Fibroblast of lung (primary cell): ENCODE measurements at regions not wholly inside any gene's neighbourhood (a gene's known extent, or its start where the extent isn't known, plus 50 kb on each side); places are given as distances from the start of the nearest gene placed in this dataset.

Experiments used
- DNase-seq, 2 donors: peaks; one replicate each; pipeline versions ENCODE4 v3.0.0 to v3.0.0-alpha.2; 2010; ENCODE audit warnings: low read depth in 2 of 2
- H2AFZ ChIP-seq: 2 replicates; pipeline ENCODE4 v1.5.1; 2012; ENCODE audit warnings: low read length, control low read depth, inconsistent platforms
- H3K27ac ChIP-seq: 2 replicates; pipeline ENCODE4 v1.5.1; 2011; ENCODE audit warnings: low read length, control low read depth; ENCODE audit not compliant: insufficient read depth
- H3K27me3 ChIP-seq: 2 replicates; pipeline ENCODE4 v1.5.1; 2011; ENCODE audit warnings: mild to moderate bottlenecking, low read length; ENCODE audit not compliant: control insufficient read depth, insufficient read depth
- H3K36me3 ChIP-seq: 2 replicates; pipeline ENCODE4 v1.5.1; 2011; ENCODE audit warnings: low read length; ENCODE audit not compliant: control insufficient read depth, insufficient read depth
- H3K4me1 ChIP-seq: 2 replicates; pipeline ENCODE4 v1.5.1; 2011; ENCODE audit warnings: low read length; ENCODE audit not compliant: control insufficient read depth, insufficient read depth; ENCODE audit errors: extremely low read depth
- H3K4me2 ChIP-seq: 2 replicates; pipeline ENCODE4 v1.5.1; 2011; ENCODE audit warnings: low read length, control low read depth; ENCODE audit not compliant: insufficient read depth; ENCODE audit errors: extremely low read depth
- H3K4me3 ChIP-seq, 4 experiments: fragments of 200-600 bp in 1 of 4; sonication (generic) in 1 of 4; replicated peaks in 1 of 4; 2 replicates each; pipeline ENCODE4 v1.5.1; 2011 to 2016; ENCODE audit warnings: low read length in 4 of 4, low read depth in 3 of 4, mild to moderate bottlenecking in 3 of 4, control low read depth in 2 of 4, inconsistent platforms in 1 of 4, mixed read lengths in 1 of 4; ENCODE audit not compliant: insufficient read depth in 1 of 4; ENCODE audit errors: control extremely low read depth in 1 of 4
- H3K79me2 ChIP-seq: 2 replicates; pipeline ENCODE4 v1.5.1; 2012; ENCODE audit warnings: mild to moderate bottlenecking, low read length, inconsistent platforms; ENCODE audit not compliant: control insufficient read depth, insufficient read depth
- H3K9ac ChIP-seq: 2 replicates; pipeline ENCODE4 v1.5.1; 2011; ENCODE audit warnings: mild to moderate bottlenecking, low read length, control low read depth; ENCODE audit not compliant: insufficient read depth
- H3K9me3 ChIP-seq: 2 replicates; pipeline ENCODE4 v1.5.1; 2012; ENCODE audit warnings: low read depth, low read length; ENCODE audit not compliant: control insufficient read depth, insufficient read depth
- H4K20me1 ChIP-seq: 2 replicates; pipeline ENCODE4 v1.5.1; 2011; ENCODE audit warnings: low read length; ENCODE audit not compliant: control insufficient read depth, insufficient read depth; ENCODE audit errors: extremely low read depth
- EZH2 ChIP-seq: IDR thresholded peaks from 2 replicates; pipeline ENCODE4 v1.5.1; 2012; ENCODE audit warnings: low read length, control low read depth, mild to moderate bottlenecking; ENCODE audit errors: missing control alignments
- TF ChIP-seq, protein P1 (sequence below), 2 donors: IDR thresholded peaks in 1 of 2; conservative IDR thresholded peaks in 1 of 2; 1 replicate in 1 of 2; 2 replicates in 1 of 2; pipeline ENCODE4 v1.5.1; 2011 to 2012; ENCODE audit warnings: low read length in 2 of 2, control low read depth in 1 of 2, inconsistent platforms in 1 of 2, low read depth in 1 of 2, mild to moderate bottlenecking in 1 of 2

DNA sequence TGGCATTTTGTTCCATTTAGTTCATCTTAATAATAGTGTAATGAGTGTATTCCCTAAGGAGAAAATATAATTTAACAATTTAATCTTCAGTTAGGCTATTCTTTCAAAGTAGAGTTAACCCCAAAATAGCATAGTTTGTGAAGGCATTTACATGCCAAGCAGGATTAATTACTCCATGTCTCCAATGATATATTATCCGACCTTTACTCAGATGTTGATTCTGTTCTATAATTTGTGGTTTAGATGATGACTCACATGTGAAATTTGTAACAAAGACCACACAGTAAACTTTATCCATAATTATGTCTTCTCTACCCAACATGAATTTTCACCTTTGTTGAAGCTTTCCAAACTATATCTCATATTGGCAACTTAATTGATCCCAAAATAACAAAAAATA, 2065.2 kb downstream of the MRPL39 start:
- no peaks in the 10 kb centered on the region for H3K4me1 ChIP-seq
- no peaks in the 10 kb centered on the region for H3K79me2 ChIP-seq
- no peak overlapping the region for H3K4me2 ChIP-seq
- no peaks in the 10 kb centered on the region for H3K9me3 ChIP-seq
- no peaks in the 10 kb centered on the region for H3K27me3 ChIP-seq
- H3K36me3 ChIP-seq: no peaks in the 10 kb centered on the region
- H2AFZ ChIP-seq: no peak overlapping the region
- no peak for DNase-seq
- no peak overlapping the region for H3K27ac ChIP-seq
- H4K20me1 ChIP-seq: no peaks in the 10 kb centered on the region
- no peak for TF ChIP-seq EZH2
- TF ChIP-seq, protein P1, sequence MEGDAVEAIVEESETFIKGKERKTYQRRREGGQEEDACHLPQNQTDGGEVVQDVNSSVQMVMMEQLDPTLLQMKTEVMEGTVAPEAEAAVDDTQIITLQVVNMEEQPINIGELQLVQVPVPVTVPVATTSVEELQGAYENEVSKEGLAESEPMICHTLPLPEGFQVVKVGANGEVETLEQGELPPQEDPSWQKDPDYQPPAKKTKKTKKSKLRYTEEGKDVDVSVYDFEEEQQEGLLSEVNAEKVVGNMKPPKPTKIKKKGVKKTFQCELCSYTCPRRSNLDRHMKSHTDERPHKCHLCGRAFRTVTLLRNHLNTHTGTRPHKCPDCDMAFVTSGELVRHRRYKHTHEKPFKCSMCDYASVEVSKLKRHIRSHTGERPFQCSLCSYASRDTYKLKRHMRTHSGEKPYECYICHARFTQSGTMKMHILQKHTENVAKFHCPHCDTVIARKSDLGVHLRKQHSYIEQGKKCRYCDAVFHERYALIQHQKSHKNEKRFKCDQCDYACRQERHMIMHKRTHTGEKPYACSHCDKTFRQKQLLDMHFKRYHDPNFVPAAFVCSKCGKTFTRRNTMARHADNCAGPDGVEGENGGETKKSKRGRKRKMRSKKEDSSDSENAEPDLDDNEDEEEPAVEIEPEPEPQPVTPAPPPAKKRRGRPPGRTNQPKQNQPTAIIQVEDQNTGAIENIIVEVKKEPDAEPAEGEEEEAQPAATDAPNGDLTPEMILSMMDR (conservative IDR thresholded peaks at IDR 0.05 in 1 of 2, IDR thresholded peaks at IDR 0.05 in 1 of 2; ENCODE audit: low read depth in 1 of 2, low read length in 2 of 2): no peak
- H3K9ac ChIP-seq: no peak overlapping the region
- H3K4me3 ChIP-seq: no peak overlapping the region

DNA sequence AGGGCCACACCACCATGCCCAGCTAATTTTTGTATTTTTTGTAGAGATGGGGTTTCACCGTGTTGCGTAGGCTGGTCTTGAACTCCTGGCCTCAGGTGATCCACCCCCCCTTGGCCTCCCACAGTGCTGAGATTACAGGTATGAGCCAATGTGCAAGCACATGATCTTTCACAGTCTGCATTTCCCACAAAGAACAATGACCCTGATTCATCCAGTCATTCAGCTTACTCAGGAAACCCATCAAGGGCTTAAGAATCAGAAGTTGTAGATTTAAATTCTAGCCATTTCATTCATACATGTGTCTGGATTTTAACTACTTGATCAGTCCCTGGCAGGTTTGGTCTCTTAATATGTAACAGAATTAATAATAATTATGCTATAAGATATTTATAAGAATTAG, 2065.7 kb downstream of the MRPL39 start:
- H3K4me1 ChIP-seq: no peaks in the 10 kb centered on the region
- H3K9me3 ChIP-seq: no peaks in the 10 kb centered on the region
- no peaks in the 10 kb centered on the region for H4K20me1 ChIP-seq
- no peaks in the 10 kb centered on the region for H3K36me3 ChIP-seq
- TF ChIP-seq, protein P1 (conservative IDR thresholded peaks at IDR 0.05 in 1 of 2, IDR thresholded peaks at IDR 0.05 in 1 of 2; ENCODE audit: low read depth in 1 of 2, low read length in 2 of 2): no peak
- TF ChIP-seq EZH2: no peak
- H3K4me3 ChIP-seq: no peak overlapping the region
- no peak overlapping the region for H3K27ac ChIP-seq
- H2AFZ ChIP-seq: no peak overlapping the region
- H3K79me2 ChIP-seq: no peaks in the 10 kb centered on the region
- no peak overlapping the region for H3K9ac ChIP-seq
- H3K27me3 ChIP-seq: no peaks in the 10 kb centered on the region
- no peak for DNase-seq
- H3K4me2 ChIP-seq: no peak overlapping the region

DNA sequence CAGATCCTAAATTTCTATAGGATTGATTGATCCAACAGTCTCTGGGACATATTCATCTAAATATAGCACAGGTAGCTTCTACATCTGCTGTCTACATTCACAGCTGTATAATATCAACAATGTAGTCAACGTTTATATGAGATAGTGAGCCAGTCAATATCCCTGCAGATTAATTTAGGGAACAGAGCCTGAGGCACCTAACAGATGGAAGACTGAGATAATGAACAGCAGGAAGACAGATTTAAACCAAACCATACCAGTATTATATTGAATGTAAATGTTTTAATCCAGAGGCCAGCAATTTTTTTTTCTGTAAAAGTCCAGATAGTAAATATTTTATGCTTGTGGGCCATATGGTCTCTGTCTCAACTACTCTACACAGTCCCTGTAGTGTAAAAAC, 2072.4 kb downstream of the MRPL39 start:
- H3K9me3 ChIP-seq: no peaks in the 10 kb centered on the region
- H2AFZ ChIP-seq: no peak overlapping the region
- H3K27me3 ChIP-seq: no peaks in the 10 kb centered on the region
- no peaks in the 10 kb centered on the region for H3K4me1 ChIP-seq
- no peak overlapping the region for H3K4me3 ChIP-seq
- H4K20me1 ChIP-seq: no peaks in the 10 kb centered on the region
- no peak overlapping the region for H3K9ac ChIP-seq
- H3K27ac ChIP-seq: no peak overlapping the region
- DNase-seq: no peak
- H3K36me3 ChIP-seq: no peaks in the 10 kb centered on the region
- H3K79me2 ChIP-seq: no peaks in the 10 kb centered on the region
- H3K4me2 ChIP-seq: no peak overlapping the region
- TF ChIP-seq, protein P1 (conservative IDR thresholded peaks at IDR 0.05 in 1 of 2, IDR thresholded peaks at IDR 0.05 in 1 of 2; ENCODE audit: low read depth in 1 of 2, low read length in 2 of 2): no peak
- no peak for TF ChIP-seq EZH2
